HUES6 (cell line): ENCODE measurements at regions not wholly inside any gene's neighbourhood (a gene's known extent, or its start where the extent isn't known, plus 50 kb on each side); places are given as distances from the start of the nearest gene placed in this dataset.

ENCODE experiments used
- H3K27ac ChIP-seq: 2 replicates; pipeline ENCODE4 v1.7.0; 2013; ENCODE audit warnings: low read depth, mild to moderate bottlenecking, low read length, inconsistent platforms
- H3K27me3 ChIP-seq: 2 replicates; pipeline ENCODE4 v1.6.1; 2013; ENCODE audit warnings: low read length; ENCODE audit not compliant: control insufficient read depth, insufficient read depth
- H3K36me3 ChIP-seq: 2 replicates; pipeline ENCODE4 v1.6.1; 2013; ENCODE audit warnings: low read length; ENCODE audit not compliant: control insufficient read depth, insufficient read depth
- H3K4me1 ChIP-seq: 2 replicates; pipeline ENCODE4 v1.6.1; 2013; ENCODE audit warnings: low read length; ENCODE audit not compliant: control insufficient read depth, insufficient read depth
- H3K4me3 ChIP-seq: 2 replicates; pipeline ENCODE4 v1.5.1; 2013; ENCODE audit warnings: low read depth, low read length
- H3K9ac ChIP-seq: one replicate; pipeline ENCODE4 v1.6.1; 2013; ENCODE audit warnings: mild to moderate bottlenecking, low read length
- H3K9me3 ChIP-seq: 2 replicates; pipeline ENCODE4 v1.6.1; 2013; ENCODE audit warnings: low read depth, low read length; ENCODE audit not compliant: control insufficient read depth, insufficient read depth

- H3K27me3 ChIP-seq, result no peaks in the 10 kb centered on the region
- no peak overlapping the region for H3K9ac ChIP-seq
- 0 out of 2 replicates have a peak, but pooled peaks cover 5% of the 10 kb centered on the region for H3K4me1 ChIP-seq
- no peak overlapping the region for H3K4me3 ChIP-seq
- H3K36me3 ChIP-seq, result no peaks in the 10 kb centered on the region
- H3K27ac ChIP-seq, result no peak overlapping the region
- H3K9me3 ChIP-seq, result no peaks in the 10 kb centered on the region
Measured at GRCh38 chr4:144509088-144510015, 136.6 kb upstream of the HHIP start.

GRCh38 chr4:144514736-144515135, 131.2 kb upstream of the HHIP start:
- Histone ChIP-seq H3K4me1 (peaks cover 13% of the 10 kb centered on the region; the same call in 1 of the 2 replicates), H3K4me3 (no peak overlapping the region), H3K27ac (no peak overlapping the region), H3K27me3 (no peaks in the 10 kb centered on the region), H3K36me3 (no peaks in the 10 kb centered on the region), H3K9me3 (no peaks in the 10 kb centered on the region), H3K9ac (no peak overlapping the region)

- H3K27ac ChIP-seq, result no peak overlapping the region
Measured at GRCh38 chr4:144518181-144518895, 127.6 kb upstream of the HHIP start.

GRCh38 chr4:144531841-144532240, 114.1 kb upstream of the HHIP start:
- H3K9me3 ChIP-seq, result no peaks in the 10 kb centered on the region
- no peak overlapping the region for H3K4me3 ChIP-seq
- H3K27ac ChIP-seq, result no peak overlapping the region
- peaks cover 6% of the 10 kb centered on the region for H3K4me1 ChIP-seq
- H3K27me3 ChIP-seq, result no peaks in the 10 kb centered on the region
- H3K9ac ChIP-seq, result no peak overlapping the region
- H3K36me3 ChIP-seq, result no peaks in the 10 kb centered on the region

More at GRCh38 chr4:144518181-144518895, 127.6 kb upstream of the HHIP start:
- no peaks in the 10 kb centered on the region for H3K36me3 ChIP-seq
- no peaks in the 10 kb centered on the region for H3K27me3 ChIP-seq
- no peak overlapping the region for H3K9ac ChIP-seq
- no peaks in the 10 kb centered on the region for H3K9me3 ChIP-seq
- no peak overlapping the region for H3K4me3 ChIP-seq
- H3K4me1 ChIP-seq, result peaks cover 13% of the 10 kb centered on the region; the same call in 1 of the 2 replicates

- Histone ChIP-seq H3K36me3 (no peaks in the 10 kb centered on the region), H3K9me3 (peaks cover 12% of the 10 kb centered on the region; the same call in 1 of the 2 replicates), H3K4me3 (no peak overlapping the region), H3K9ac (no peak overlapping the region), H3K27me3 (no peaks in the 10 kb centered on the region), H3K27ac (no peak overlapping the region), H3K4me1 (no peaks in the 10 kb centered on the region)
Measured at GRCh38 chr4:144547678-144548298, 98.2 kb upstream of the HHIP start.

GRCh38 chr4:144556636-144557035, 89.3 kb upstream of the HHIP start:
- Histone ChIP-seq H3K27ac (no peak overlapping the region), H3K4me1 (no peaks in the 10 kb centered on the region), H3K9ac (no peak overlapping the region), H3K27me3 (no peaks in the 10 kb centered on the region), H3K9me3 (no peaks in the 10 kb centered on the region), H3K36me3 (no peaks in the 10 kb centered on the region), H3K4me3 (no peak overlapping the region)

GRCh38 chr4:144557404-144557803, 88.6 kb upstream of the HHIP start:
- Histone ChIP-seq H3K4me1 (no peaks in the 10 kb centered on the region), H3K27ac (no peak overlapping the region), H3K27me3 (no peaks in the 10 kb centered on the region), H3K36me3 (no peaks in the 10 kb centered on the region), H3K9me3 (no peaks in the 10 kb centered on the region), H3K9ac (no peak overlapping the region), H3K4me3 (no peak overlapping the region)

- no peak overlapping the region for H3K27ac ChIP-seq
- H3K36me3 ChIP-seq, result no peaks in the 10 kb centered on the region
- H3K9ac ChIP-seq, result no peak overlapping the region
- H3K9me3 ChIP-seq, result no peaks in the 10 kb centered on the region
- H3K4me3 ChIP-seq, result no peak overlapping the region
- H3K27me3 ChIP-seq, result no peaks in the 10 kb centered on the region
- no peaks in the 10 kb centered on the region for H3K4me1 ChIP-seq
Measured at GRCh38 chr4:144562019-144562705, 83.8 kb upstream of the HHIP start.

GRCh38 chr4:144564358-144564757, 81.6 kb upstream of the HHIP start:
- Histone ChIP-seq H3K27ac (no peak overlapping the region), H3K9ac (no peak overlapping the region), H3K27me3 (no peaks in the 10 kb centered on the region), H3K4me3 (no peak overlapping the region), H3K9me3 (no peaks in the 10 kb centered on the region), H3K4me1 (no peaks in the 10 kb centered on the region), H3K36me3 (no peaks in the 10 kb centered on the region)

GRCh38 chr4:144565527-144566195, 80.3 kb upstream of the HHIP start:
- H3K27ac ChIP-seq, result no peak overlapping the region
- no peak overlapping the region for H3K4me3 ChIP-seq
- H3K4me1 ChIP-seq, result no peaks in the 10 kb centered on the region
- H3K9me3 ChIP-seq, result no peaks in the 10 kb centered on the region
- no peaks in the 10 kb centered on the region for H3K27me3 ChIP-seq
- no peak overlapping the region for H3K9ac ChIP-seq
- H3K36me3 ChIP-seq, result no peaks in the 10 kb centered on the region
